RWPE1 (cell line): ENCODE measurements at regions not wholly inside any gene's neighbourhood (a gene's known extent, or its start where the extent isn't known, plus 50 kb on each side); places are given as distances from the start of the nearest gene placed in this dataset.

Experiments used
- CTCF ChIA-PET: fragments of 350-600 bp; sonication (Branson Sonifier 250); formaldehyde crosslinking; extraction: SDS; loops from one replicate; lab custom pipeline; 2021; lab: Yijun Ruan, JAX
- POLR2A ChIA-PET: fragments of 400-600 bp; formaldehyde crosslinking; extraction: SDS; loops from one replicate; lab custom pipeline; 2020; ENCODE audit warnings: antibody characterized with exemption; ENCODE audit not compliant: low non-redundant PET; lab: Yijun Ruan, JAX
- DNase-seq: peaks from one replicate; pipeline ENCODE4 v3.0.0; 2012; ENCODE audit warnings: low spot score
- H3K27ac ChIP-seq: fragments of 450-650 bp; 2 replicates; pipeline ENCODE4 v1.5.1; 2017
- CTCF ChIP-seq: fragments of 450-650 bp; conservative IDR thresholded peaks from 2 replicates; pipeline ENCODE4 v1.5.1; 2017; ENCODE audit warnings: low read depth, mild to moderate bottlenecking

- no peak for TF ChIP-seq CTCF
- CTCF ChIA-PET, result no interaction called here
- no peak overlapping the region for H3K27ac ChIP-seq
- POLR2A ChIA-PET, result no interaction called here
- DNase-seq, result no peak
Measured at GRCh38 chr10:16259726-16260125, 177.1 kb upstream of the PTER start.

DNA sequence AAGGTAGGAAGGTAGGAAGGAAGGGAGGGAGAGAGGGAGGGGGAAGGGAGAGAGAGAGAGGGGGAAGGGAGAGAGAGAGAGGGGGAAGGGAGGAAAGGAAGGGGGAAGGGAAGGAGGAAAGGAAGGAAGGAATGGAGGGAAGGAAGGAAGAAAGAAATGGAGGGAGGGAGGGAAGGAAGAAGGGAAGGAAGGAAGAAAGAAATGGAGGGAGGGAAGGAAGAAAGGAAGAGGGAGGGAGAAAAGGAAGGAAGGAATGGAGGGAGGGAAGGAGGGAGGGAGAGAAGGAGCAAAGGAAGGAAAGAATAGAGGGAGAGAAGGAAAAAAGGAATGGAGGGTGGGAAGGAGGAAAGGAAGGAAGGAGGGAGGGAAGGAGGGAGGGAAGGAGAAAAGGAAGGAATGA lies 176.4 kb upstream of the PTER start:
- ChIA-PET POLR2A (no interaction called here), CTCF (no interaction called here)
- no peak for TF ChIP-seq CTCF
- no peak for DNase-seq
- H3K27ac ChIP-seq, result no peak overlapping the region

GRCh38 chr10:16271571-16271970 lies 165.2 kb upstream of the PTER start:
- no peak for DNase-seq
- ChIA-PET CTCF (interaction anchor here (1.1 kb wide), 1 partner anchor 9 kb away, joined by 3 read pairs; no protein-coding TSS in a partner anchor), POLR2A (no interaction called here)
- TF ChIP-seq CTCF, result no peak
- H3K27ac ChIP-seq, result no peak overlapping the region

GRCh38 chr10:16274911-16275310 lies 161.9 kb upstream of the PTER start:
- no peak for DNase-seq
- TF ChIP-seq CTCF, result no peak
- no peak overlapping the region for H3K27ac ChIP-seq
- CTCF ChIA-PET, result no interaction called here
- POLR2A ChIA-PET, result no interaction called here

DNA sequence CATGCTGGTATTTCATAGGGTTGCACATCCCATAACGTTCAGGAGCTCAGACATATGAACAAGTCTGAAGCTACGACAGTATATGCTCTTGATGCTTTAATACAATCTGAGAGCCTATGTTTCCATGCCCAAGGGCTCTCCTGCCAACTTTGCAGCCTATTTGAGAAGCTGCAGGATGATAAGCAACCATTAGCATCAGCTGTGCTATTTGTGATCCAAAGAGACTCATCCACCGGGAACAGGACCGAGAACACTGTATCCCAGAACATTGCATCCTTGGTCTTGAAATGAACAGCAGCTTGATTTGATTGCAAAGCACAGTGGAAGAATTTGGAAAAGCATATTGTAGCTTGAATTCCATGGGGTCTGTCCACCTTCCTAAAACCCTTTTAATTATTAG lies 156.2 kb upstream of the PTER start:
- H3K27ac ChIP-seq, result no peak overlapping the region
- no peak for TF ChIP-seq CTCF
- DNase-seq, result no peak
- POLR2A ChIA-PET, result no interaction called here
- CTCF ChIA-PET, result interaction anchor here (0.6 kb wide), 4 partner anchors 9 to 1019 kb away, joined by 3 to 4 read pairs (median 3); no protein-coding TSS in a partner anchor

GRCh38 chr10:16292366-16292765 lies 144.4 kb upstream of the PTER start:
- ChIA-PET POLR2A (no interaction called here), CTCF (no interaction called here)
- TF ChIP-seq CTCF, result no peak
- H3K27ac ChIP-seq, result no peak overlapping the region
- DNase-seq, result no peak
